GM19467 (cell line): ENCODE measurements at regions not wholly inside any gene's neighbourhood (a gene's known extent, or its start where the extent isn't known, plus 50 kb on each side); places are given as distances from the start of the nearest gene placed in this dataset.

Experiments used
- ATAC-seq: cut with Tn5 transposase; IDR thresholded peaks from one replicate; pipeline ENCODE4 v1.9.1; 2021; ENCODE audit warnings: mild to moderate bottlenecking, moderate library complexity; ENCODE audit not compliant: unreplicated experiment

DNA sequence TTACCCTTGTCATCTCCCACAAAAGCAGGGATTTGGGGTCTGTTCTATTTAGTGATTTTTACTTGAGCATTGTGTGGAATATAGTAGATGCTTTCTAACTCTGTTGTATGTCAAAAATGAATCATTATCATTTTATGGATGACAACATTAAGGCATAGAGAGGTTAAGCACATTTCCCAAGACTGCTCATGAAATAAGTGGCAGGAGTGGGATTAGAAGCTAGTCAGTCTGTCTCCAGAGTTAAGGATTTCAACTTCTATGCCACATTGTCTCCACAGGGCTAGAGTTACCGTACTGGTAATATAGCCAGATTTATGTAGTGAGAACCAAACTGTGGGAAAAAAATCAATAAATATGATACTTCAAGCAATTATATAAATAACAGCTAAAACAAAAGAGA lies 170.6 kb upstream of the DCN start:
- ATAC-seq, result no peak

DNA sequence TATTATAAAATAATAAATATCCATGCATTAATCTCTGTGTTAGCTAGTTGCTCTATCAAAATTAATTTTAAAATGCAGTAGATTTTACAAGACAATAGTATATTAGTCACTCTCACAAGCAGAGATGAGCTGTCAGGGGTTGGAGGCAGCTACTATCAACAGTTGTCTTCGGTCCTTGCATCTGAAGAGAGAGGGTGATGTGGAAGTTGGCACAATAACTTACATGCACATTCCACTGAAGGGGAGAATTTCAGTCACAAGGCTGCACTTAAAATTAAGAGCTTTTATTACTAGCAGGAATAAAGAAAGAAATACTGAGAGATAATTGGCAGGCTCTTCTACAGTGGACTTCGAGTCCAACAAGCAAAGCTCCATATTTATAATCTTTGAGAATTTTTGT lies 166.9 kb upstream of the DCN start:
- no peak for ATAC-seq

DNA sequence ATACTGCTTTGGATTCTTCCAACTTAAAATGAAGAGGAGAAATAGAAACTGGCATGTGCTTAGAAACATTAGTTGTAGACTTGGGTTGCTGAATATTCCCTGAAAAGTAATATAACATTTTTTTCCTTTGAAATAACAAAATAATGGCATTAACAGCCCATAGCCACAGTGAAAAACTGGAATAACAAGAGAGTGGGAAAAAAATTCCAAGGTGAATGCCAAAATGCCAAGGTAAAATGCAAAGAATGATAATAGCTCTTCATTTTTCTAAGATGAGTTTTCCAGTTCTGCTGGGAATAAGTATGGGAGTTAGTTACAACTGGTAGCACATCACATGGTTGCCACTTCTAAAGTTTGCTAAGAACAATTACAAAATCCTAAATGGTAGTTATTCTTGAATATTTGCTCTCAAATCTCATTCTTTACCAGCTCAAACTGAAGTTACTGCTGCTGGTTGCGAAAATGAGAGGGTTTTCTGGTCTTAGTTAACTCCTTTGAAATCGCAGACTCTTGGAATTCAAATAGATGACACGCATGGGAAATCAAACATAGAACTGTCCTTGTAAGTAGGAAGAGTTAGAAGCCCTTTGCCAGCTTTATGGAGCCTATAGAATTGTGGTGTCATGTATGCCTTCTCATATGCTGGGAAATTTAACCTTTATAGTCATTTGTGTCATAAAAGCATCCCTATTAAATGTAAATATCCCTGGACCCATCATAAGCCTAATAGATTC lies 165.0 kb upstream of the DCN start:
- no peak for ATAC-seq

DNA sequence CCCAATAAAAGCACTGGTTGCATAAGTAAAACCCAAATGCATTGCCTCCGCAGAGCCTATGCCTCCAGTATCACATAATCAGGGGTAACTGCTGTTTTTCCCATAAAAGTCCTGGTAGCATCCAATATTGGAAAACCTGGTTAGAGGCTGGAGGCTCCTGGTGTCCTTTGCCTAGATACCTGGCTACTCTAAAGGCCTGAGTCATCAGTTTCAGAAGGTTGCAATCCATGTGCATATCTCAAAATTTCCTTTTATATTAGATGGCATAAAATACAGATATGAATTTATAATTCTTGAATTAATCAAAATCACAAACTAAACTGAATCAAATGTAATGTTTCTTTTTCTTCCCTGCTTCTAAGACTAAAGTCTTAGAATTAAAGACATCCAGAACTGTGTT lies 164.2 kb upstream of the DCN start:
- ATAC-seq, result no peak

DNA sequence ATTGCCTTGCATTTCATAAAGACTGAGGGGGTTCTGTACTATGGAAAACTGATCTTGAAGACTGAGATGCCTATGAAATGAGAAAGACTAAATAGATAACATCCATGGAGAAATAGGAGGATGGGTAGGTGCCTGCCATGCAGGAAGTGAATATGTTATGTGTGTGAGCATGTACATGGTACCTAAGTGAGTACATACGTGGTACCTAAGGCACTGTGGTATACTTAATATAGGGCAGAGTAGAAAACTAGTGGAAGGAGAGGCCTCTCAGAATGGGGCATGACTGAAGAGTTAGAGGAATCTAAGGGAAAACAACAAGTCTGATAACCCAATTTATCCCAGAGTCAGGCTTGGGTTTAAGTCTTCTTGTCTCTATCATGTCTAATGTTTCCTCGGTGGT lies 161.8 kb upstream of the DCN start:
- no peak for ATAC-seq

DNA sequence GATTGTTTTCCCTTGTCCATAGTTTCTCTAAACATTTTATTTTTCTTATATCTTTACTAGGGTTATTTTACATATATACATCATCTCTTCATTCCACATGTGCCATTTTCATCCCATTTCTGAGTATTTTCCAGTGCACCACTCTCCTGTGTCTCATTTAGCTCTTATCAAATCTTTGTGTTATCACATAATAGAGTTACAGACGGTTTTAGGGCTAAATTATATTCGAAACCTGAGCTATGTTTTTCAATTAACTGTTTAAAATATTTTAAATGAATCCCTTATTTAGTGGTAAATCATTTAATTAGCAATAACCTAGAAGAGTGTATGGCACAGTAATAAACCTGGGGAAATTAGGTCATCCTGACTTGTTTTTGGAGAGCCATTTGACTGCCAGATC lies 160.4 kb upstream of the DCN start:
- ATAC-seq, result no peak

DNA sequence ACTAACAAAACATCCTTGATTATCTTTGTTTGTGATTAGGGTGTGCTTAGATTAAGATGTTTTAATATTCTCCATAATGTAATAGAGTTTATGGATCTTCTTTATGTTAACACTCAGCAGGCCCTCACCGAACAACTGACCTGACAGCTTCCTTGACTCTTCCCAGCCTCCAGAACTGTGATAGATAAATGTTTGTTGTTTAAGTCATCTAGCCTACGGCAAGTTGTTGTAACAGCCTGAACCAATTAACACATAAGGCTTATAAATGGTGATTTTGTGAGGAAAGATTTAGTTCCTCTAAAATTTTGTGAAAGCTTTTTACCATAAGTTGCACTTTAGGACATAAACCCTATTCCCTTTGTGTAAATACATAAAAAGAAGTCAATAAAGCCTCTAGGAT lies 156.5 kb upstream of the DCN start:
- ATAC-seq, result no peak

DNA sequence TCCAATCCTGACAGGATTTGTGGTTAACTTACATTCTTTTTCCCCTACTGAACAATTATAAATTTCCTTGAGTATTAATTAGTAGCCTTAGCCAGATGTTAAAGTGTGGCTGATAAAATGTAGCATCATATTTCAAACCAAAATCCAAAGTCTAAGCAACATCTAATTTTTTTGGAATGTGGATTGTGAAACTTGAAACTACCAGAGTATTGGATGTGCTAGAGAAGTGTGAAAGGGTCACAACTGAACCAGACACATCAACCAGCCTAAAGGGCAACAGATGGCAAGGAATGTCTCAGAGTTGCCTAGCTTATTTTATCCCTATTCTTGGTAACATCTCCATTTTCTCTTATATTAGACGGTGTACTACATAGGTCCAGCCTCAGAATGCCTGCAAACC lies 153.1 kb upstream of the DCN start:
- no peak for ATAC-seq

DNA sequence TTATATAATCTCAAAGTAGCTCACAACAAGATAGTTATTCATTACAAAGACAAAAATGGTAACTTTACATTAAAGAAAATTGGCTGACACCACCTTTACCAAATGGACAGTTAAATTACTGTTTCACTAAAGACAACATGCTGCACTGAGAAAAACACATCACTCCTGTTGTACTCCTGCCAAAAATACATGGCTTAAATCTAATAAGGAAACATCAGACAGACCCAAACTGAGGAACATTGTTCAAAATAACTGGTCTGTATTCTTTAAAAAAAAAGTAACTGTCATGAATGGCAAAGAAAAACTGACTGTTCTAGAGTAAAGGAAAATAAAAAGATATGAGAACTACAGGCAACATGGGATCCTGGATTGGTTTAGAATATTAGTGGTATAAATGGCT lies 151.3 kb upstream of the DCN start:
- ATAC-seq, result no peak

DNA sequence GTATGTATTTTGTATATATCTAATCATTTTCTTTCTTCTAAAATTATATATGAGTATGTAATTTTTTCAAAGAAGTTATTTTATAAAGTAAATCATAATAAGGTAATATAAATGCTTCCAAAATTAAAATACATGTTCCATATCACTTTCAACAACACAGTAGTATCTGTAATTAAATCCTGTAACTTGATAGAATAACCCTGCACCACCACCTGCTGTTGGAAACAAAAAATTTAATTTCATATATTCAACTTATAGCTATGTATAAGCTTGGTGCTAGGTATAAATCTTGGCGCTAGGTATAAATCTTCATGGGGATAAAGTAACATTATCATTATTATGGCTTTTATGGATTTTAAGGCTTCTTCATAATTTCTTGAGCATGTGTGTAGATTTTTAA lies 149.7 kb upstream of the DCN start:
- ATAC-seq, result no peak

DNA sequence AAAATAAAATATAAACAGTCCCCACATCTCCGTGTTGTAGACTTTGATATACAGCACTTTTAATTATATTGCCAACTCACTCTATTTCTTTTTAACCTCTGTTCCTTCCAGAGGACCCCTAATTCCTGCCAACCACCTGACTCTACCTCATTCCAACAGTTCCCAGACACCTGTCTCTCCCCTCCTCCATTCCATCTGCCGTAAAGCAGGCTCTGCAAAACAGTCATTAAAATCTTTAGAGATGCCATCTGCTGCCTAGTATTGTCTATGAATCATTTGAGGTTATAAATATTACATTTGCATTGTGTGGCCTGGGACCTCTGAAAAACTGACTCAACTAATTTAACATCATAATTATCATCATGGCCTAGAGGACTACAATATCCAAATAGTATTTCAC lies 148.8 kb upstream of the DCN start:
- ATAC-seq, result no peak

DNA sequence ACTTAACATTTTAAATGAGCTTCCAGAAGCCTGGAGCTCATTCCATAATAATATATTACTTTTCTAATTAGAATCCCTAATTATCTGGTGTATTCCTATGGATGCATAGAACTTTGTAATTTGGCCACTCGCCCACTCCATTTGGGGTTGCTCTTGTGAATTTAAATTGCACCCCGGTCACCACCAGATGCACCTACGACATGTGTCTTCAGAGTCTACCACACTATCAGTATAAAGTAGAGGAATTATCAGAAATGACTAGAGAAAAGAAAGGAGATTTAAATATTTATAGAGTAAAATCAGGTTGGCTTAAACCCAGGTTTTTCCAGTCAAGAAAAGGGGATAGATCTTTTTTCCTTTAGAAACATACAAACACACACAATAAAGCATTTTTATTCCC lies 145.8 kb upstream of the DCN start:
- no peak for ATAC-seq

DNA sequence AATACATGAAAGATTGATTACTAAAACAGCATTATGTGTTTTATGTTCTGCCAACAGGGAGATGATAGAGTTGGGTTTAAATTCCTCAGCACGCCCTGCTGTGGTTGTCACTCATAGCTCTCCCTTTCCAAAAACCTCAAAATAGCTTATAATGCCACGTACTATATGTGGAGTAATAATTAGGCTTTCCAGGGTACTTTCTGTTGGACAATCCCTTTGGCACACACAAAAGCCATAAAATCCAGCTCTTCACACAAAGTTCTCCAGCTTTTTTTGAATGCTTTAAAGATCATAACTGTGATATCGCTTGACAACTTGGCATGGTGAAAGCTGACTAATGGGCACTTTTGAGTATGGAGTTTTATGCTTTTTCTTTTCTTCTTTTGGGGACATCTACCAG lies 145.3 kb upstream of the DCN start:
- ATAC-seq, result no peak

DNA sequence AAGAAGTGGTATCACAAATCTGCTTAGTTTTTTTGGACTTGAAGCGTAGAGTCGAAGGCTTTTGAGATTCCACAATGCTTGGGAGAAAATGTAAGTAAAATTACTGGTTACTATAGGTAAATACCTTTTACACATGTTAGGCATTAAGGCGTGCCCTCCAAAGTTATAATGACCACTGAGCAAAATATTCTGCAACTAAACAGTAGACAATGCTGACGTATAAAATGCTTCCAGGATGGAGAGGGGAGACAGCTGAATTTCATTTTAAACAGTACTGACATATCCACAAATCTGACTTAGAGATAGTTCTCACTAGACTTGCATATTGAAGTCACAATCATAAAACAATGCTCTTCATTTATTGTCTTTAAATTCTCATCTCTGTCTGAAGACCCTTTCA lies 144.5 kb upstream of the DCN start:
- ATAC-seq, result no peak

DNA sequence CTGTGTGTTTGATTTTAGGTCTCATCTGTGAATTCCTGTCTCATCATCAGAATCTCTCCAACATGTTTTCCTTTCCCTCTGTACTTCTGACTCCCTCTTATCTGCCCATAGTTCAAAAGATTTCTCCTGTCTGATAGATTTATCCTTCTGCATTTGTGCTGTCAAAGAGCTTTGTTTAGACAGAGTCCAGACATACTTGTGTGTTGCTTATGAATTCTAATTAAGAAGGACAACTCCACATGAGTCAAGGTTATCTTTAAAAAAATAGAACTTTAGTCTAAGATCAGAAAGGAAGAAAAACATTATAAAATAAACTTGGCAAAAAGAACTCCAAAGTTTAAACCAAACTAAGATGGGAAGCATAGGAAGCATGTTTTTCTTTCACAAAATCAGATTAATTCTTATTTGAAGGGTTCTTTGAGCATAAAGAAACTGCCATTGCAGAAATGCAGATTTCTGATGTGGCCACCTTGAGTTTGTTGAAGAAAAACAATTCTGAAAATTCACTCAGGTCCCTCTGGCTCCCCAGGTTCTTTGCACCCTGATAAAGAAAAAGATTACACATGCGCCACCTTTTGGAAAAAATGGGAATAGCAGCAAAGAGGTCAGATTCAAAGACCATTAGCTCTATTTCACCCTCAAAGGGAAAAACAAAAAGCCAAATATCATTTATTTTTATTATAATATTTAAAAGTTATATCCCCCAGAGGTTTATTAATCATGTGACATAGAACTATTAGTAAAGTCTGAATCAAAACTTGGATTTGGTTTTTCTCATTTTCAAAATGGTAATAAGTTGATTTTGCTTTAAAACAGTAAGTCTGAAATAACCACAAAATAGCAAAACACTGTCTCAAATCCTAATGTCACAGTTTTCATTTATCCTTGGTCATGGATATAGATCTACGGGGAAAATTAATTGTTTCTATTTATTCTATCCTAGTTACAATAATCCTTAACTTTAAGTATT lies 143.7 kb upstream of the DCN start:
- ATAC-seq, result no peak

DNA sequence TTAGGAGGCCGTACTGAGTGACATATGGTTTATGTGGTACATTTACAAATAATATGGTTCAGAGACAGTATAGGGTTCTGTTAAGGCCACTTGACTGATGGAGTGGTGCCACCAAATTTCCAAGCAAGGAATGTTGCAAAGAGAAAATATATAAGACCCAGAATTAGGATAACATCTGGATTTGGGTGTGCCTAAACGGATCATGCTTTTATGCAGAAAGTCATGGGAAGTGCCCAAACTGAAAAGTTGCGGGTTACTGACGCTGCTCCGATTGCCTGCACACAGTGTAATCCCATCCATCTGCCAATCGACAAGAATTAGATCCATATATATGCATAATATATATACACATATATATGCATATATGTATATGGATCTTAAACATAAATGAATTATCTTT lies 138.4 kb upstream of the DCN start:
- no peak for ATAC-seq

DNA sequence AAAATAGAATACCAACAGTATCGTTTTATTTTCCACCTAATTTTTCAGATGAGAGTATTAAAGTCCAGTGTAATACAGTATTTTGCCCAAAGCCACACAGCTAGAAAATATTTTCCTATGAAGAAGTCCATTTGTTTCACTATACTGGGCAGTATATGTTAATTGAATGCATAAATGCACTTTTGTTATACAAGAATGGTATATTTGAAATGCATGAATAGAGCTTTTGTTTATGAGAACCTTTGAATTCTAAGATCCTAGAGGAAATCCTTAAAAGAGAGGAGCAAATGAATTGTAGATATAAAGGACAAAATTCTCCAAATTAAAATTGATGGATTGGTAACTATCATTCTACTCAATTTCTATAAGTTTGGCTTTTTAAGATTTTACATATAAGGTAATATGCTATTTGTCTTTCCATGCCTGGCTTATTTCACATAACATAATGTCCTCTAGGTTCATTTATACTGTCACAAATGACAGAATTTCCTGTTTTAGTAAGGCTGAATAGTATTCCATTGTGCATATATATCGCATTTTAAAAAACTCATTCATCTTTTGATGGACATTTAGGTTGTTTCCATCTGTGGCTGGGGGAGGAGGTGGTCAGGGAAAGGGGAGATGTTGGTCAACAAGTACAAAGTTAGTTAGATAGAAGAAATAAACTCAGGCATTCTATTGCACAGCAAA lies 136.6 kb upstream of the DCN start:
- no peak for ATAC-seq

DNA sequence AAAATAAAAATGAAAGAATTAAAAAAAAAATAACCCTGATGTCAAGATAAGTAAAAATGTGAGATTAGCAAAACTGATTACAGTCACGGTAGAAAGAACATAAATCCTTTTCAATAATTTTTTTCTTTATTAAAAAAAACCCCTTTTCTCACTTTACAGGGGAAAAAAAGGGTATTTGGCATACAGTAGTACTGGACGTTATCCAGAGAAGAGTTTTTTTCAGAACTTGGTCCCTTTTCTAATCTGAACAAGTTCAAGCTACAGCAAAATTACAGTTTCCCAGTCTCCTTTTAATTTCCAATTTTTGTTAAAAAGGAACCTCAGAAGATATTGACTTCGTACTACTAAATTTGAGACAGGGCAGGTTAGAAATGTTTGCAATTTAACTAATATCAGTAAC lies 134.7 kb upstream of the DCN start:
- no peak for ATAC-seq

DNA sequence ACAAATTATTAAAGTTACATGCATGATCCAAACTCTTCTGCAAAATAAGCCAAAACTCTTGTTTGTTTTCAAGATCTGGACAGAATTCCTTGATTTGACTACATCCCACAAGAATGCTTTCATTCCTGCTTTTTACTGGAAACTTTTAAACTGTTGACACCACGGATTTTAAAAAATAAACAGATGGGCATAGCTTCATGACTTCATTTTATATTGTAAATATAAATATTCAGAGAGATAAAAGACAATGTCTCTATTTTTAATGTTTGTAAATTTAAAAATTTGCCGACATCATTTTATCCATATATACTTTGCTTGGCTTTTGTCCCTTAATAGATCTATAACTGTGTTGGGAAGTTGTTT lies 134.3 kb upstream of the DCN start:
- ATAC-seq, result no peak

DNA sequence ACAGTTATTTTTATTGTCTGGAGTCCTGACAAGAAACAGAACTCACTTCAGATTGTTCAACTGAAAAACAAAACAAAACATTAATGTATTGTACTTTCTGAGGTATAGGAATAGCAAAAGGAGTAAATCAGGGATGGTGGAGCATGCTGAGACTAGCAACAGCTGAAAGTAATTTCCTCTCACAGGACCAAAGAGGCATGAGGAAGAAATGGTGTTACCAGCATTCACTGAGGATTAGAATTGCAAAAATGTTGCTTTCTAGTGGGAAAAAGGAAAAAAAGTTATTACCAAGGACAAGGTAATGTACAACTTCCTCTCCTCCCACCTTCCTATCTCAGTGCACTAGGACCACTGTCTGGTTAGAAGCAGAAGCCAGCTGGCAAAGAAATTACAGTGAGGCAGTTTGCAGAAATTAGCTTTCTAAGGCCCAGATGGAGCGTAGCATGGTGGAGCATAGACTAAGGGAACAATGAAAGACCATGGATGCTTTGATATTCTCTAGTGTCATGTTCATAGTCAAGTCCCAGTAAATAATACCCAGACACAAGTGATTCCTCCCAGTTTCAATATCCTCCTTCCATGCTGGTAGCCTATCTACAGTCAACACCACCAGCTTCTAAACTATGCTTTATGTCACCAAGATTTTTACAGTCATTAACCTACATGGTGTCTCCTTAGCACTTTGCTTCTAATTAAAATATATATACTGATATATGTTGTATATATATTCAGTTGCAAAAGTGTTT lies 133.7 kb upstream of the DCN start:
- no peak for ATAC-seq

DNA sequence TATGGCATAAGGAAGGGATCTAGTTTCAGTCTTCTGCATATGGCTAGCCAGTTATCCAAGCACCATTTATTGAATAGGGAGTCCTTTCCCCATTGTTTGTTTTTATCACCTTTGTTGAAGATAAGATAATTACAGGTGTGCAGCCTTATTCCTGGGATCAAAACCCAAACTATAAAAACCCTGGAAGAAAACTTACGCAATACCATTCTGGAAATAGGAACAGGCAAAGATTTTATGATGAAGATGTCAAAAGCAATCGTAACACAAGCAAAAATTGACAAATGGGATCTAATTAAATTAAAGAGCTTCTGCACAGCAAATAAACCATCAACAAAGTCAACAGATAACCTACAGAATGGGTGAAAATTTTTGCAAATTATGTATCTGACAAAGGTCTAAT lies 128.5 kb upstream of the DCN start:
- ATAC-seq, result no peak
